GM12891 (cell line): ENCODE measurements at regions not wholly inside any gene's neighbourhood (a gene's known extent, or its start where the extent isn't known, plus 50 kb on each side); places are given as distances from the start of the nearest gene placed in this dataset.

Source experiments
- POLR2A ChIP-seq: IDR thresholded peaks from 2 replicates; pipeline ENCODE4 v1.6.1; 2011; ENCODE audit warnings: low read depth, low read length, control low read depth
- POLR2AphosphoS5 ChIP-seq: IDR thresholded peaks from 2 replicates; pipeline ENCODE4 v1.6.1; 2011; ENCODE audit warnings: low read depth, low read length, control low read depth
- TAF1 ChIP-seq: IDR thresholded peaks from 2 replicates; pipeline ENCODE4 v1.6.1; 2011; ENCODE audit warnings: low read depth, low read length, control low read depth

DNA sequence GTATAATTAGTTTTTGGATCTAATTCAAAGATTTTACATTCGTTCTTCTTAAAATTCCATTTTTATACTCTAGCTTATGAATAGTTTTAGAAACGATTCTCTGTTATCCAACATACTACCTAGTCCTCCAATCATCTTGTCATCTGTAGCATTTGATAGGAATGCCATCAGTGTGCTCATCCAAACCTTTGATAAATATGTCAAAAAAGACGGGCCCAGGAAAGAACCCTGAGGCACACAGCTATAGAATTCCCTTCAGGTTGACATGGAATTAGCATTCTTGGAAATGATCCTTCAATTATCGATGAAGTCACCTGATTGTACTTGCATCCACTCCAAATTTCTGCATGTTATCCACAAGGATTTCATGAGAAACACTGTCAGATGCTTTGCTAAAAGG, 64.8 kb upstream of the EFNA5 start:
- TF ChIP-seq POLR2AphosphoS5 (no peak), POLR2A (no peak), TAF1 (no peak)
